Mesothelial cell of epicardium (in vitro differentiated cells): ENCODE measurements at regions not wholly inside any gene's neighbourhood (a gene's known extent, or its start where the extent isn't known, plus 50 kb on each side); places are given as distances from the start of the nearest gene placed in this dataset.

ENCODE experiments used
- DNase-seq, 2 experiments: peaks; one replicate each; pipeline ENCODE4 v3.0.0; 2021; ENCODE audit warnings: low spot score in 2 of 2; ENCODE audit not compliant: unreplicated experiment in 2 of 2
- H3K27ac Mint-ChIP-seq: 2 replicates; pipeline ENCODE4 v1.8.0; 2021; ENCODE audit warnings: mixed read lengths
- H3K27me3 Mint-ChIP-seq: 2 replicates; pipeline ENCODE4 v1.8.0; 2021; ENCODE audit warnings: low read depth, mixed read lengths
- H3K36me3 Mint-ChIP-seq: 2 replicates; pipeline ENCODE4 v1.8.0; 2021; ENCODE audit warnings: mixed read lengths
- H3K4me1 Mint-ChIP-seq: 2 replicates; pipeline ENCODE4 v1.8.0; 2021; ENCODE audit warnings: mixed read lengths
- H3K4me3 Mint-ChIP-seq: 2 replicates; pipeline ENCODE4 v1.8.0; 2021; ENCODE audit warnings: mild to moderate bottlenecking, moderate library complexity, mixed read lengths
- H3K9me3 Mint-ChIP-seq: 2 replicates; pipeline ENCODE4 v1.8.0; 2021; ENCODE audit warnings: mixed read lengths
- CTCF ChIP-seq: fragments of 200-600 bp; sonication (generic); IDR thresholded peaks from one replicate; pipeline ENCODE4 v1.5.0; 2021; ENCODE audit warnings: antibody characterized with exemption; ENCODE audit not compliant: unreplicated experiment

GRCh38 chr2:217108086-217108485 is 248.2 kb upstream of the TNP1 start:
- no peaks in the 10 kb centered on the region for H3K36me3 Mint-ChIP-seq
- no peaks in the 10 kb centered on the region for H3K27me3 Mint-ChIP-seq
- H3K27ac Mint-ChIP-seq = no peak overlapping the region
- H3K4me3 Mint-ChIP-seq = no peak overlapping the region
- no peak for TF ChIP-seq CTCF
- H3K4me1 Mint-ChIP-seq = no peaks in the 10 kb centered on the region
- H3K9me3 Mint-ChIP-seq = peaks cover 5% of the 10 kb centered on the region
- no peak for DNase-seq

GRCh38 chr2:217107480-217107879 is 247.6 kb upstream of the TNP1 start:
- H3K4me3 Mint-ChIP-seq = no peak overlapping the region
- no peak overlapping the region for H3K27ac Mint-ChIP-seq
- no peaks in the 10 kb centered on the region for H3K27me3 Mint-ChIP-seq
- H3K4me1 Mint-ChIP-seq = no peaks in the 10 kb centered on the region
- no peak for DNase-seq
- no peaks in the 10 kb centered on the region for H3K36me3 Mint-ChIP-seq
- H3K9me3 Mint-ChIP-seq = peaks cover 5% of the 10 kb centered on the region
- no peak for TF ChIP-seq CTCF

- DNase-seq = no peak
- Mint-ChIP-seq H3K9me3 (peaks cover 5% of the 10 kb centered on the region), H3K4me1 (no peaks in the 10 kb centered on the region), H3K27me3 (no peaks in the 10 kb centered on the region), H3K27ac (no peak overlapping the region), H3K36me3 (no peaks in the 10 kb centered on the region), H3K4me3 (no peak overlapping the region)
- no peak for TF ChIP-seq CTCF
Measured at GRCh38 chr2:217106650-217107014, 246.8 kb upstream of the TNP1 start.

- peaks cover 5% of the 10 kb centered on the region for H3K9me3 Mint-ChIP-seq
- H3K36me3 Mint-ChIP-seq = no peaks in the 10 kb centered on the region
- H3K4me1 Mint-ChIP-seq = no peaks in the 10 kb centered on the region
- DNase-seq = no peak
- no peak overlapping the region for H3K27ac Mint-ChIP-seq
- TF ChIP-seq CTCF = no peak
- H3K4me3 Mint-ChIP-seq = no peak overlapping the region
- no peaks in the 10 kb centered on the region for H3K27me3 Mint-ChIP-seq
Measured at GRCh38 chr2:217105733-217106649, 246.1 kb upstream of the TNP1 start.

GRCh38 chr2:217103752-217104545 is 244.1 kb upstream of the TNP1 start:
- TF ChIP-seq CTCF = no peak
- Mint-ChIP-seq H3K27ac (no peak overlapping the region), H3K4me3 (no peak overlapping the region), H3K36me3 (no peaks in the 10 kb centered on the region), H3K27me3 (no peaks in the 10 kb centered on the region), H3K4me1 (no peaks in the 10 kb centered on the region), H3K9me3 (no peaks in the 10 kb centered on the region)
- no peak for DNase-seq
